ENCODE measurements at regions not wholly inside any gene's neighbourhood (a gene's known extent, or its start where the extent isn't known, plus 50 kb on each side); places are given as distances from the start of the nearest gene placed in this dataset.

GRCh38 chr3:144645300-144645699 is 673.7 kb downstream of the DIPK2A start:
- H3K27ac ChIP-seq (ENCODE audit: low read depth, low read length) = no peak overlapping the region
- H3K9ac ChIP-seq (ENCODE audit: low read length) = no peak overlapping the region
- H3K4me3 ChIP-seq (ENCODE audit: low read length) = no peak overlapping the region
- no peaks in the 10 kb centered on the region for H3K4me1 ChIP-seq (ENCODE audit: control insufficient read depth, insufficient read depth, low read length)
- no peaks in the 10 kb centered on the region for H3K36me3 ChIP-seq (ENCODE audit: control insufficient read depth, insufficient read depth, low read length)
- no peaks in the 10 kb centered on the region for H3K27me3 ChIP-seq (ENCODE audit: control insufficient read depth, insufficient read depth, low read length)

- Histone ChIP-seq H3K4me3 (ENCODE audit: low read length) (no peak overlapping the region), H3K36me3 (ENCODE audit: control insufficient read depth, insufficient read depth, low read length) (no peaks in the 10 kb centered on the region), H3K27me3 (ENCODE audit: control insufficient read depth, insufficient read depth, low read length) (no peaks in the 10 kb centered on the region), H3K9ac (ENCODE audit: low read length) (no peak overlapping the region), H3K4me1 (ENCODE audit: control insufficient read depth, insufficient read depth, low read length) (no peaks in the 10 kb centered on the region), H3K27ac (ENCODE audit: low read depth, low read length) (no peak overlapping the region)
Measured at GRCh38 chr3:144650380-144650779, 678.8 kb downstream of the DIPK2A start.

GRCh38 chr3:144652573-144652972 is 681.0 kb downstream of the DIPK2A start:
- Histone ChIP-seq H3K4me1 (ENCODE audit: control insufficient read depth, insufficient read depth, low read length) (no peaks in the 10 kb centered on the region), H3K9ac (ENCODE audit: low read length) (no peak overlapping the region), H3K27me3 (ENCODE audit: control insufficient read depth, insufficient read depth, low read length) (no peaks in the 10 kb centered on the region), H3K4me3 (ENCODE audit: low read length) (no peak overlapping the region), H3K27ac (ENCODE audit: low read depth, low read length) (no peak overlapping the region), H3K36me3 (ENCODE audit: control insufficient read depth, insufficient read depth, low read length) (no peaks in the 10 kb centered on the region)

- Histone ChIP-seq H3K9ac (ENCODE audit: low read length) (no peak overlapping the region), H3K4me3 (ENCODE audit: low read length) (no peak overlapping the region), H3K36me3 (ENCODE audit: control insufficient read depth, insufficient read depth, low read length) (no peaks in the 10 kb centered on the region), H3K27ac (ENCODE audit: low read depth, low read length) (no peak overlapping the region), H3K4me1 (ENCODE audit: control insufficient read depth, insufficient read depth, low read length) (no peaks in the 10 kb centered on the region), H3K27me3 (ENCODE audit: control insufficient read depth, insufficient read depth, low read length) (no peaks in the 10 kb centered on the region)
Measured at GRCh38 chr3:144655423-144655822, 683.8 kb downstream of the DIPK2A start.

- no peak overlapping the region for H3K4me3 ChIP-seq (ENCODE audit: low read length)
- no peaks in the 10 kb centered on the region for H3K27me3 ChIP-seq (ENCODE audit: control insufficient read depth, insufficient read depth, low read length)
- H3K4me1 ChIP-seq (ENCODE audit: control insufficient read depth, insufficient read depth, low read length) = no peaks in the 10 kb centered on the region
- H3K9ac ChIP-seq (ENCODE audit: low read length) = no peak overlapping the region
- no peak overlapping the region for H3K27ac ChIP-seq (ENCODE audit: low read depth, low read length)
- no peaks in the 10 kb centered on the region for H3K36me3 ChIP-seq (ENCODE audit: control insufficient read depth, insufficient read depth, low read length)
Measured at GRCh38 chr3:144660186-144660585, 688.6 kb downstream of the DIPK2A start.

- H3K4me1 ChIP-seq (ENCODE audit: control insufficient read depth, insufficient read depth, low read length) = no peaks in the 10 kb centered on the region
- no peaks in the 10 kb centered on the region for H3K36me3 ChIP-seq (ENCODE audit: control insufficient read depth, insufficient read depth, low read length)
- H3K27ac ChIP-seq (ENCODE audit: low read depth, low read length) = no peak overlapping the region
- no peaks in the 10 kb centered on the region for H3K27me3 ChIP-seq (ENCODE audit: control insufficient read depth, insufficient read depth, low read length)
- H3K9ac ChIP-seq (ENCODE audit: low read length) = no peak overlapping the region
- H3K4me3 ChIP-seq (ENCODE audit: low read length) = no peak overlapping the region
Measured at GRCh38 chr3:144662729-144663128, 691.1 kb downstream of the DIPK2A start.

- Histone ChIP-seq H3K36me3 (ENCODE audit: control insufficient read depth, insufficient read depth, low read length) (no peaks in the 10 kb centered on the region), H3K9ac (ENCODE audit: low read length) (no peak overlapping the region), H3K27ac (ENCODE audit: low read depth, low read length) (no peak overlapping the region), H3K4me1 (ENCODE audit: control insufficient read depth, insufficient read depth, low read length) (no peaks in the 10 kb centered on the region), H3K27me3 (ENCODE audit: control insufficient read depth, insufficient read depth, low read length) (no peaks in the 10 kb centered on the region), H3K4me3 (ENCODE audit: low read length) (no peak overlapping the region)
Measured at GRCh38 chr3:144663456-144664436, 692.1 kb downstream of the DIPK2A start.

- Histone ChIP-seq H3K4me1 (ENCODE audit: control insufficient read depth, insufficient read depth, low read length) (no peaks in the 10 kb centered on the region), H3K27me3 (ENCODE audit: control insufficient read depth, insufficient read depth, low read length) (no peaks in the 10 kb centered on the region), H3K27ac (ENCODE audit: low read depth, low read length) (no peak overlapping the region), H3K4me3 (ENCODE audit: low read length) (no peak overlapping the region), H3K36me3 (ENCODE audit: control insufficient read depth, insufficient read depth, low read length) (no peaks in the 10 kb centered on the region), H3K9ac (ENCODE audit: low read length) (no peak overlapping the region)
Measured at GRCh38 chr3:144665567-144666053, 694.0 kb downstream of the DIPK2A start.

GRCh38 chr3:144670571-144670970 is 698.9 kb downstream of the DIPK2A start:
- Histone ChIP-seq H3K9ac (ENCODE audit: low read length) (no peak overlapping the region), H3K27me3 (ENCODE audit: control insufficient read depth, insufficient read depth, low read length) (no peaks in the 10 kb centered on the region), H3K4me3 (ENCODE audit: low read length) (no peak overlapping the region), H3K36me3 (ENCODE audit: control insufficient read depth, insufficient read depth, low read length) (no peaks in the 10 kb centered on the region), H3K4me1 (ENCODE audit: control insufficient read depth, insufficient read depth, low read length) (no peaks in the 10 kb centered on the region), H3K27ac (ENCODE audit: low read depth, low read length) (no peak overlapping the region)

GRCh38 chr3:144677103-144677502 is 705.5 kb downstream of the DIPK2A start:
- Histone ChIP-seq H3K9ac (ENCODE audit: low read length) (no peak overlapping the region), H3K27ac (ENCODE audit: low read depth, low read length) (no peak overlapping the region)

GRCh38 chr3:144683065-144683464 is 711.4 kb downstream of the DIPK2A start:
- Histone ChIP-seq H3K27me3 (ENCODE audit: control insufficient read depth, insufficient read depth, low read length) (no peaks in the 10 kb centered on the region), H3K27ac (ENCODE audit: low read depth, low read length) (no peak overlapping the region), H3K4me3 (ENCODE audit: low read length) (no peak overlapping the region), H3K36me3 (ENCODE audit: control insufficient read depth, insufficient read depth, low read length) (no peaks in the 10 kb centered on the region), H3K4me1 (ENCODE audit: control insufficient read depth, insufficient read depth, low read length) (no peaks in the 10 kb centered on the region), H3K9ac (ENCODE audit: low read length) (no peak overlapping the region)

More at GRCh38 chr3:144677103-144677502, 705.5 kb downstream of the DIPK2A start:
- no peaks in the 10 kb centered on the region for H3K27me3 ChIP-seq (ENCODE audit: control insufficient read depth, insufficient read depth, low read length)
- no peaks in the 10 kb centered on the region for H3K4me1 ChIP-seq (ENCODE audit: control insufficient read depth, insufficient read depth, low read length)
- no peaks in the 10 kb centered on the region for H3K36me3 ChIP-seq (ENCODE audit: control insufficient read depth, insufficient read depth, low read length)
- H3K4me3 ChIP-seq (ENCODE audit: low read length) = no peak overlapping the region

- Histone ChIP-seq H3K4me3 (ENCODE audit: low read length) (no peak overlapping the region), H3K4me1 (ENCODE audit: control insufficient read depth, insufficient read depth, low read length) (no peaks in the 10 kb centered on the region), H3K27me3 (ENCODE audit: control insufficient read depth, insufficient read depth, low read length) (no peaks in the 10 kb centered on the region), H3K36me3 (ENCODE audit: control insufficient read depth, insufficient read depth, low read length) (no peaks in the 10 kb centered on the region), H3K9ac (ENCODE audit: low read length) (no peak overlapping the region), H3K27ac (ENCODE audit: low read depth, low read length) (no peak overlapping the region)
Measured at GRCh38 chr3:144687862-144688261, 716.2 kb downstream of the DIPK2A start.

GRCh38 chr3:144692488-144692887 is 720.9 kb downstream of the DIPK2A start:
- Histone ChIP-seq H3K4me3 (ENCODE audit: low read length) (no peak overlapping the region), H3K27me3 (ENCODE audit: control insufficient read depth, insufficient read depth, low read length) (no peaks in the 10 kb centered on the region), H3K4me1 (ENCODE audit: control insufficient read depth, insufficient read depth, low read length) (no peaks in the 10 kb centered on the region), H3K27ac (ENCODE audit: low read depth, low read length) (no peak overlapping the region), H3K36me3 (ENCODE audit: control insufficient read depth, insufficient read depth, low read length) (no peaks in the 10 kb centered on the region), H3K9ac (ENCODE audit: low read length) (no peak overlapping the region)
